ENCODE measurements at regions not wholly inside any gene's neighbourhood (a gene's known extent, or its start where the extent isn't known, plus 50 kb on each side); places are given as distances from the start of the nearest gene placed in this dataset.

DNA sequence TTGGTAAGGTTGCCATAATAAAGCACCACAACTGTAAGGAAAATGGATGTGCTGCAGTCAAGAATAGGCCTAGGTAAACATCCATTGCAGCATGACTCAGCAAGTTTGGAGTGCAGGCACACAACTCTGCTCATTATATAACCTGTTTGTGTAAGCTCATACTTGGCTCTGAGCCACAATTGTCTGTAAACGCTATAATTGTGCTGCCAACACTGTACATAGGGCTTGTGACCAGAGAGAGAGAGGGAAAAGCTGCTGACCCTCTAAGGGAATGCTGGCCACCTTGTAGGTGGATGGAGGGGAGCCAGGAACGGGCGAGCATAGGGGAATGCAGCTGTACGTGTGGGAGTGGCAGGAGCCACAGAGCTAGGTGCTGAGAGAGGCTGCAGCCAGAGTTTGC lies 2186.5 kb upstream of the ACO1 start:
- Histone ChIP-seq H4K91ac (ENCODE audit: insufficient read length, low read depth, low read length) (no peak overlapping the region), H3K79me1 (ENCODE audit: insufficient read depth, low read depth, low read length, poor library complexity, severe bottlenecking) (no peaks in the 10 kb centered on the region), H3K14ac (ENCODE audit: insufficient read depth, low read length) (no peak overlapping the region), H3K9me3 (ENCODE audit: control insufficient read depth, low read depth, low read length) (peaks cover 9% of the 10 kb centered on the region), H2BK15ac (ENCODE audit: low read depth, low read length) (no peak overlapping the region), H3K27me3 (ENCODE audit: insufficient read depth, low read length) (no peaks in the 10 kb centered on the region), H2BK120ac (ENCODE audit: low read depth, low read length, poor library complexity, severe bottlenecking) (no peak overlapping the region), H2AFZ (ENCODE audit: low read length) (no peak overlapping the region), H3K23ac (ENCODE audit: insufficient read length, low read depth, low read length) (no peak overlapping the region), H2AK5ac (ENCODE audit: insufficient read length, low read length) (no peak overlapping the region), H3K4me2 (ENCODE audit: insufficient read depth, insufficient read length, low read length) (no peak overlapping the region), H3K79me2 (ENCODE audit: insufficient read depth, low read length) (no peaks in the 10 kb centered on the region), H3K23me2 (ENCODE audit: insufficient read length, low read depth, low read length, poor library complexity, severe bottlenecking) (no peaks in the 10 kb centered on the region), H4K8ac (replicated peaks; ENCODE audit: insufficient read length, low read depth, low read length) (no peak overlapping the region), H3K27ac (ENCODE audit: insufficient read length, low read depth, low read length) (no peak overlapping the region), H2BK5ac (ENCODE audit: insufficient read length, low read length) (no peak overlapping the region), H4K20me1 (ENCODE audit: control insufficient read depth, insufficient read depth, insufficient read length) (no peaks in the 10 kb centered on the region), H2BK12ac (ENCODE audit: insufficient read length, low read depth, low read length) (no peak overlapping the region), H3K4ac (ENCODE audit: low read depth, low read length) (no peak overlapping the region), H3K9ac (ENCODE audit: extremely low read depth, insufficient read length, low read length) (no peak overlapping the region), H3K56ac (ENCODE audit: insufficient read length, low read depth, low read length) (no peak overlapping the region), H4K5ac (ENCODE audit: insufficient read length, low read depth, low read length) (no peak overlapping the region), H3K18ac (ENCODE audit: insufficient read length, low read depth, low read length) (no peak overlapping the region), H3T11ph (ENCODE audit: low read length) (no peak overlapping the region), H2BK20ac (ENCODE audit: low read depth, low read length, poor library complexity, severe bottlenecking) (no peak overlapping the region), H3K4me1 (ENCODE audit: insufficient read depth, low read length) (no peaks in the 10 kb centered on the region)
- Mint-ChIP-seq H3K4me3 (no peak overlapping the region), H3K27me3 (ENCODE audit: low read depth) (no peaks in the 10 kb centered on the region), H3K27ac (no peak overlapping the region), H3K9me3 (peaks cover 10 to 14% of the 10 kb centered on the region in 2 experiments), H3K36me3 (ENCODE audit: insufficient read depth in 1 of 3, low read depth in 3 of 3) (peaks cover 9 to 14% (median 10%) of the 10 kb centered on the region in 3 experiments), H3K4me1 (no peaks in the 10 kb centered on the region)
- DNase-seq = no peak
- TF ChIP-seq, protein P1, sequence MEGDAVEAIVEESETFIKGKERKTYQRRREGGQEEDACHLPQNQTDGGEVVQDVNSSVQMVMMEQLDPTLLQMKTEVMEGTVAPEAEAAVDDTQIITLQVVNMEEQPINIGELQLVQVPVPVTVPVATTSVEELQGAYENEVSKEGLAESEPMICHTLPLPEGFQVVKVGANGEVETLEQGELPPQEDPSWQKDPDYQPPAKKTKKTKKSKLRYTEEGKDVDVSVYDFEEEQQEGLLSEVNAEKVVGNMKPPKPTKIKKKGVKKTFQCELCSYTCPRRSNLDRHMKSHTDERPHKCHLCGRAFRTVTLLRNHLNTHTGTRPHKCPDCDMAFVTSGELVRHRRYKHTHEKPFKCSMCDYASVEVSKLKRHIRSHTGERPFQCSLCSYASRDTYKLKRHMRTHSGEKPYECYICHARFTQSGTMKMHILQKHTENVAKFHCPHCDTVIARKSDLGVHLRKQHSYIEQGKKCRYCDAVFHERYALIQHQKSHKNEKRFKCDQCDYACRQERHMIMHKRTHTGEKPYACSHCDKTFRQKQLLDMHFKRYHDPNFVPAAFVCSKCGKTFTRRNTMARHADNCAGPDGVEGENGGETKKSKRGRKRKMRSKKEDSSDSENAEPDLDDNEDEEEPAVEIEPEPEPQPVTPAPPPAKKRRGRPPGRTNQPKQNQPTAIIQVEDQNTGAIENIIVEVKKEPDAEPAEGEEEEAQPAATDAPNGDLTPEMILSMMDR (conservative IDR thresholded peaks at IDR 0.05) = no peak
- no CpG with 5 or more reads among the region's 4 CpGs for WGBS (ENCODE audit: extremely low coverage, insufficient read length, low lambda C conversion rate)

Measured in H9 (cell line).